ENCODE measurements at regions not wholly inside any gene's neighbourhood (a gene's known extent, or its start where the extent isn't known, plus 50 kb on each side); places are given as distances from the start of the nearest gene placed in this dataset.

GRCh38 chr7:18343047-18343446 lies 152.5 kb upstream of the HDAC9 start:
- TF ChIP-seq SIN3A (IDR thresholded peaks at IDR 0.05; ENCODE audit: borderline replicate concordance, insufficient read depth, low read length): no peak
- TF ChIP-seq, protein P1, sequence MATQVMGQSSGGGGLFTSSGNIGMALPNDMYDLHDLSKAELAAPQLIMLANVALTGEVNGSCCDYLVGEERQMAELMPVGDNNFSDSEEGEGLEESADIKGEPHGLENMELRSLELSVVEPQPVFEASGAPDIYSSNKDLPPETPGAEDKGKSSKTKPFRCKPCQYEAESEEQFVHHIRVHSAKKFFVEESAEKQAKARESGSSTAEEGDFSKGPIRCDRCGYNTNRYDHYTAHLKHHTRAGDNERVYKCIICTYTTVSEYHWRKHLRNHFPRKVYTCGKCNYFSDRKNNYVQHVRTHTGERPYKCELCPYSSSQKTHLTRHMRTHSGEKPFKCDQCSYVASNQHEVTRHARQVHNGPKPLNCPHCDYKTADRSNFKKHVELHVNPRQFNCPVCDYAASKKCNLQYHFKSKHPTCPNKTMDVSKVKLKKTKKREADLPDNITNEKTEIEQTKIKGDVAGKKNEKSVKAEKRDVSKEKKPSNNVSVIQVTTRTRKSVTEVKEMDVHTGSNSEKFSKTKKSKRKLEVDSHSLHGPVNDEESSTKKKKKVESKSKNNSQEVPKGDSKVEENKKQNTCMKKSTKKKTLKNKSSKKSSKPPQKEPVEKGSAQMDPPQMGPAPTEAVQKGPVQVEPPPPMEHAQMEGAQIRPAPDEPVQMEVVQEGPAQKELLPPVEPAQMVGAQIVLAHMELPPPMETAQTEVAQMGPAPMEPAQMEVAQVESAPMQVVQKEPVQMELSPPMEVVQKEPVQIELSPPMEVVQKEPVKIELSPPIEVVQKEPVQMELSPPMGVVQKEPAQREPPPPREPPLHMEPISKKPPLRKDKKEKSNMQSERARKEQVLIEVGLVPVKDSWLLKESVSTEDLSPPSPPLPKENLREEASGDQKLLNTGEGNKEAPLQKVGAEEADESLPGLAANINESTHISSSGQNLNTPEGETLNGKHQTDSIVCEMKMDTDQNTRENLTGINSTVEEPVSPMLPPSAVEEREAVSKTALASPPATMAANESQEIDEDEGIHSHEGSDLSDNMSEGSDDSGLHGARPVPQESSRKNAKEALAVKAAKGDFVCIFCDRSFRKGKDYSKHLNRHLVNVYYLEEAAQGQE (IDR thresholded peaks at IDR 0.05; ENCODE audit: insufficient read depth in 1 of 2, low read depth in 2 of 2, low read length in 2 of 2): no peak
- no peak for TF ChIP-seq TAF1 (IDR thresholded peaks at IDR 0.05; ENCODE audit: borderline replicate concordance, insufficient read depth, low read length)
- TF ChIP-seq FOXP2 (optimal IDR thresholded peaks at IDR 0.05; ENCODE audit: borderline replicate concordance, extremely low read depth, extremely low read length, insufficient read depth): no peak
- TF ChIP-seq POLR2AphosphoS5 (IDR thresholded peaks at IDR 0.05; ENCODE audit: low read depth, low read length): no peak

GRCh38 chr7:18344536-18344935 lies 151.0 kb upstream of the HDAC9 start:
- TF ChIP-seq POLR2AphosphoS5 (IDR thresholded peaks at IDR 0.05; ENCODE audit: low read depth, low read length): no peak
- no peak for TF ChIP-seq TAF1 (IDR thresholded peaks at IDR 0.05; ENCODE audit: borderline replicate concordance, insufficient read depth, low read length)
- no peak for TF ChIP-seq SIN3A (IDR thresholded peaks at IDR 0.05; ENCODE audit: borderline replicate concordance, insufficient read depth, low read length)
- TF ChIP-seq FOXP2 (optimal IDR thresholded peaks at IDR 0.05; ENCODE audit: borderline replicate concordance, extremely low read depth, extremely low read length, insufficient read depth): no peak
- TF ChIP-seq, protein P1 (IDR thresholded peaks at IDR 0.05; ENCODE audit: insufficient read depth in 1 of 2, low read depth in 2 of 2, low read length in 2 of 2): no peak

DNA sequence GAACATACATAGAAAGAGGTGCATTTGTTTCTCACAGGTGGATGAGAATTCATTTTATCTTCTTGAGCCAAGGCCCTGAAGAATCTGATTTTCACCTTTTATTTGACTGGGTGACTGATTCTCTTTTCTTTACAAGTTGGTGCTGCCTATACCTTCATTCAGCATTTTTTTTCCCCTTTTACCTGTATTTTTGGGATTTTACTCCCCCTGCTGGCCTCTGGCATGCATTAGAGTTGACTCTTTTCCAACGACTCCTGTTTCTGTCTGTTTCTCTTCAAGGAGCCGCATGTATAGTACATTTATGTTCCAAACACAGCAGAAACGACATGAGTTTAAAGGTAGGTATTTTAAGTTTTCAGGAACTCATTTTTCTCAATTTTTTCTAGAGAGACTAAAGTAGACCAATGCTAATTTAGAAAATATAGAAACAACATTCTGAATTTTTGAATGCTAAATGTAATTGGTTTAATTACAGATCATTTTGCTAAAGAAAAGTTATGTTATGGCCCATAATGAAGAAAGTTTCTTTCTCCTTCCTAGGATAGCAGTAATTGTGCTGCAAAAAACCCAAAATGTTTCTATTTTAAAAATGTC lies 149.8 kb upstream of the HDAC9 start:
- TF ChIP-seq, protein P1 (IDR thresholded peaks at IDR 0.05; ENCODE audit: insufficient read depth in 1 of 2, low read depth in 2 of 2, low read length in 2 of 2): no peak
- TF ChIP-seq TAF1 (IDR thresholded peaks at IDR 0.05; ENCODE audit: borderline replicate concordance, insufficient read depth, low read length) (no peak), POLR2AphosphoS5 (IDR thresholded peaks at IDR 0.05; ENCODE audit: low read depth, low read length) (no peak), FOXP2 (optimal IDR thresholded peaks at IDR 0.05; ENCODE audit: borderline replicate concordance, extremely low read depth, extremely low read length, insufficient read depth) (no peak), SIN3A (IDR thresholded peaks at IDR 0.05; ENCODE audit: borderline replicate concordance, insufficient read depth, low read length) (no peak)

DNA sequence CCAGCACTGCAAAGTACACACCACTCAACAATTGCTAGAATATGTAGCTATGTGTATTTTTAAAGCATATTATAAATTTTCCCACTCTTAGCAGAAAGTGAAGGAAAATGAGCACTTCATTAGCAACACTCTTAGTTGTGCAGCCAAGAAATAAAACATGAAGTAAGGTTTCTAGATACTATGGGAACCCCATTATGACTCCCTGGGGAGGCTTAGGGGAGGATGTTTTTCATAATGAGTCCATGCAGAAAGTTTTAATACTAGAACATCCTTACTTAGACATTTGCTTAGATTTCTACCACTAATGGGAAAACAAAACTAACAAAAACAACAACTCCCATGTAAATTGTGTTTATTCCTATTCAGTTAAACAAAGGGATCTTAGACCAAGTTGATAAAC lies 148.4 kb upstream of the HDAC9 start:
- TF ChIP-seq, protein P1 (IDR thresholded peaks at IDR 0.05; ENCODE audit: insufficient read depth in 1 of 2, low read depth in 2 of 2, low read length in 2 of 2): no peak
- TF ChIP-seq TAF1 (IDR thresholded peaks at IDR 0.05; ENCODE audit: borderline replicate concordance, insufficient read depth, low read length) (no peak), SIN3A (IDR thresholded peaks at IDR 0.05; ENCODE audit: borderline replicate concordance, insufficient read depth, low read length) (no peak), POLR2AphosphoS5 (IDR thresholded peaks at IDR 0.05; ENCODE audit: low read depth, low read length) (no peak), FOXP2 (optimal IDR thresholded peaks at IDR 0.05; ENCODE audit: borderline replicate concordance, extremely low read depth, extremely low read length, insufficient read depth) (no peak)

All from PFSK-1 (cell line).